ENCODE measurements at regions not wholly inside any gene's neighbourhood (a gene's known extent, or its start where the extent isn't known, plus 50 kb on each side); places are given as distances from the start of the nearest gene placed in this dataset.

- H3K27me3 ChIP-seq (ENCODE audit: control insufficient read depth in 2 of 2, insufficient read depth in 2 of 2, low read length in 2 of 2) = no peaks in the 10 kb centered on the region
- H3K9me3 ChIP-seq (ENCODE audit: control insufficient read depth in 2 of 2, low read length in 2 of 2) = no peaks in the 10 kb centered on the region
- no peaks in the 10 kb centered on the region for H3K36me3 ChIP-seq (ENCODE audit: control insufficient read depth in 2 of 2, insufficient read depth in 2 of 2, low read length in 2 of 2)
- H3K27ac ChIP-seq (ENCODE audit: low read depth in 2 of 2, low read length in 2 of 2) = no peak overlapping the region
- no peak overlapping the region for H3K9ac ChIP-seq (ENCODE audit: low read depth in 1 of 2, low read length in 2 of 2)
- no peaks in the 10 kb centered on the region for H3K4me1 ChIP-seq (ENCODE audit: control insufficient read depth in 2 of 2, insufficient read depth in 2 of 2, low read length in 2 of 2)
- no peak overlapping the region for H3K4me3 ChIP-seq (ENCODE audit: low read length in 2 of 2)
Measured at GRCh38 chr2:122164964-122165363, 409.5 kb downstream of the TSN start.

GRCh38 chr2:122166820-122167219 is 411.4 kb downstream of the TSN start:
- H3K27me3 ChIP-seq (ENCODE audit: control insufficient read depth in 2 of 2, insufficient read depth in 2 of 2, low read length in 2 of 2) = no peaks in the 10 kb centered on the region
- H3K9ac ChIP-seq (ENCODE audit: low read depth in 1 of 2, low read length in 2 of 2) = no peak overlapping the region
- no peak overlapping the region for H3K27ac ChIP-seq (ENCODE audit: low read depth in 2 of 2, low read length in 2 of 2)
- H3K4me1 ChIP-seq (ENCODE audit: control insufficient read depth in 2 of 2, insufficient read depth in 2 of 2, low read length in 2 of 2) = no peaks in the 10 kb centered on the region
- H3K9me3 ChIP-seq (ENCODE audit: control insufficient read depth in 2 of 2, low read length in 2 of 2) = no peaks in the 10 kb centered on the region
- H3K4me3 ChIP-seq (ENCODE audit: low read length in 2 of 2) = no peak overlapping the region
- H3K36me3 ChIP-seq (ENCODE audit: control insufficient read depth in 2 of 2, insufficient read depth in 2 of 2, low read length in 2 of 2) = no peaks in the 10 kb centered on the region

GRCh38 chr2:122167515-122167914 is 412.1 kb downstream of the TSN start:
- no peaks in the 10 kb centered on the region for H3K27me3 ChIP-seq (ENCODE audit: control insufficient read depth in 2 of 2, insufficient read depth in 2 of 2, low read length in 2 of 2)
- H3K9me3 ChIP-seq (ENCODE audit: control insufficient read depth in 2 of 2, low read length in 2 of 2) = no peaks in the 10 kb centered on the region
- H3K9ac ChIP-seq (ENCODE audit: low read depth in 1 of 2, low read length in 2 of 2) = no peak overlapping the region
- H3K36me3 ChIP-seq (ENCODE audit: control insufficient read depth in 2 of 2, insufficient read depth in 2 of 2, low read length in 2 of 2) = no peaks in the 10 kb centered on the region
- no peaks in the 10 kb centered on the region for H3K4me1 ChIP-seq (ENCODE audit: control insufficient read depth in 2 of 2, insufficient read depth in 2 of 2, low read length in 2 of 2)
- H3K4me3 ChIP-seq (ENCODE audit: low read length in 2 of 2) = no peak overlapping the region
- no peak overlapping the region for H3K27ac ChIP-seq (ENCODE audit: low read depth in 2 of 2, low read length in 2 of 2)

GRCh38 chr2:122168799-122169198 is 413.3 kb downstream of the TSN start:
- no peaks in the 10 kb centered on the region for H3K27me3 ChIP-seq (ENCODE audit: control insufficient read depth in 2 of 2, insufficient read depth in 2 of 2, low read length in 2 of 2)

GRCh38 chr2:122172812-122173211 is 417.4 kb downstream of the TSN start:
- no peak overlapping the region for H3K27ac ChIP-seq (ENCODE audit: low read depth in 2 of 2, low read length in 2 of 2)
- H3K27me3 ChIP-seq (ENCODE audit: control insufficient read depth in 2 of 2, insufficient read depth in 2 of 2, low read length in 2 of 2) = no peaks in the 10 kb centered on the region
- no peaks in the 10 kb centered on the region for H3K36me3 ChIP-seq (ENCODE audit: control insufficient read depth in 2 of 2, insufficient read depth in 2 of 2, low read length in 2 of 2)
- H3K4me3 ChIP-seq (ENCODE audit: low read length in 2 of 2) = no peak overlapping the region
- no peaks in the 10 kb centered on the region for H3K9me3 ChIP-seq (ENCODE audit: control insufficient read depth in 2 of 2, low read length in 2 of 2)
- no peaks in the 10 kb centered on the region for H3K4me1 ChIP-seq (ENCODE audit: control insufficient read depth in 2 of 2, insufficient read depth in 2 of 2, low read length in 2 of 2)
- H3K9ac ChIP-seq (ENCODE audit: low read depth in 1 of 2, low read length in 2 of 2) = no peak overlapping the region

More at GRCh38 chr2:122168799-122169198, 413.3 kb downstream of the TSN start:
- Histone ChIP-seq H3K9ac (ENCODE audit: low read depth in 1 of 2, low read length in 2 of 2) (no peak overlapping the region), H3K9me3 (ENCODE audit: control insufficient read depth in 2 of 2, low read length in 2 of 2) (no peaks in the 10 kb centered on the region), H3K4me1 (ENCODE audit: control insufficient read depth in 2 of 2, insufficient read depth in 2 of 2, low read length in 2 of 2) (no peaks in the 10 kb centered on the region), H3K4me3 (ENCODE audit: low read length in 2 of 2) (no peak overlapping the region), H3K27ac (ENCODE audit: low read depth in 2 of 2, low read length in 2 of 2) (no peak overlapping the region), H3K36me3 (ENCODE audit: control insufficient read depth in 2 of 2, insufficient read depth in 2 of 2, low read length in 2 of 2) (no peaks in the 10 kb centered on the region)

GRCh38 chr2:122174061-122174460 is 418.6 kb downstream of the TSN start:
- Histone ChIP-seq H3K9me3 (ENCODE audit: control insufficient read depth in 2 of 2, low read length in 2 of 2) (no peaks in the 10 kb centered on the region), H3K27me3 (ENCODE audit: control insufficient read depth in 2 of 2, insufficient read depth in 2 of 2, low read length in 2 of 2) (no peaks in the 10 kb centered on the region), H3K4me3 (ENCODE audit: low read length in 2 of 2) (no peak overlapping the region), H3K36me3 (ENCODE audit: control insufficient read depth in 2 of 2, insufficient read depth in 2 of 2, low read length in 2 of 2) (no peaks in the 10 kb centered on the region), H3K27ac (ENCODE audit: low read depth in 2 of 2, low read length in 2 of 2) (no peak overlapping the region), H3K4me1 (ENCODE audit: control insufficient read depth in 2 of 2, insufficient read depth in 2 of 2, low read length in 2 of 2) (no peaks in the 10 kb centered on the region), H3K9ac (ENCODE audit: low read depth in 1 of 2, low read length in 2 of 2) (no peak overlapping the region)

GRCh38 chr2:122179492-122180165 is 424.2 kb downstream of the TSN start:
- H3K27me3 ChIP-seq (ENCODE audit: control insufficient read depth in 2 of 2, insufficient read depth in 2 of 2, low read length in 2 of 2) = no peaks in the 10 kb centered on the region
- H3K27ac ChIP-seq (ENCODE audit: low read depth in 2 of 2, low read length in 2 of 2) = no peak overlapping the region
- no peak overlapping the region for H3K9ac ChIP-seq (ENCODE audit: low read depth in 1 of 2, low read length in 2 of 2)
- no peaks in the 10 kb centered on the region for H3K36me3 ChIP-seq (ENCODE audit: control insufficient read depth in 2 of 2, insufficient read depth in 2 of 2, low read length in 2 of 2)
- no peaks in the 10 kb centered on the region for H3K9me3 ChIP-seq (ENCODE audit: control insufficient read depth in 2 of 2, low read length in 2 of 2)
- H3K4me3 ChIP-seq (ENCODE audit: low read length in 2 of 2) = no peak overlapping the region
- H3K4me1 ChIP-seq (ENCODE audit: control insufficient read depth in 2 of 2, insufficient read depth in 2 of 2, low read length in 2 of 2) = no peaks in the 10 kb centered on the region

GRCh38 chr2:122180972-122181371 is 425.5 kb downstream of the TSN start:
- Histone ChIP-seq H3K27me3 (ENCODE audit: control insufficient read depth in 2 of 2, insufficient read depth in 2 of 2, low read length in 2 of 2) (no peaks in the 10 kb centered on the region), H3K27ac (ENCODE audit: low read depth in 2 of 2, low read length in 2 of 2) (no peak overlapping the region)

GRCh38 chr2:122182616-122183355 is 427.3 kb downstream of the TSN start:
- Histone ChIP-seq H3K4me3 (ENCODE audit: low read length in 2 of 2) (no peak overlapping the region), H3K27ac (ENCODE audit: low read depth in 2 of 2, low read length in 2 of 2) (no peak overlapping the region), H3K9ac (ENCODE audit: low read depth in 1 of 2, low read length in 2 of 2) (no peak overlapping the region), H3K9me3 (ENCODE audit: control insufficient read depth in 2 of 2, low read length in 2 of 2) (no peaks in the 10 kb centered on the region), H3K27me3 (ENCODE audit: control insufficient read depth in 2 of 2, insufficient read depth in 2 of 2, low read length in 2 of 2) (no peaks in the 10 kb centered on the region), H3K36me3 (ENCODE audit: control insufficient read depth in 2 of 2, insufficient read depth in 2 of 2, low read length in 2 of 2) (no peaks in the 10 kb centered on the region), H3K4me1 (ENCODE audit: control insufficient read depth in 2 of 2, insufficient read depth in 2 of 2, low read length in 2 of 2) (no peaks in the 10 kb centered on the region)

More at GRCh38 chr2:122180972-122181371, 425.5 kb downstream of the TSN start:
- Histone ChIP-seq H3K9me3 (ENCODE audit: control insufficient read depth in 2 of 2, low read length in 2 of 2) (no peaks in the 10 kb centered on the region), H3K4me1 (ENCODE audit: control insufficient read depth in 2 of 2, insufficient read depth in 2 of 2, low read length in 2 of 2) (no peaks in the 10 kb centered on the region), H3K36me3 (ENCODE audit: control insufficient read depth in 2 of 2, insufficient read depth in 2 of 2, low read length in 2 of 2) (no peaks in the 10 kb centered on the region), H3K4me3 (ENCODE audit: low read length in 2 of 2) (no peak overlapping the region), H3K9ac (ENCODE audit: low read depth in 1 of 2, low read length in 2 of 2) (no peak overlapping the region)

GRCh38 chr2:122183890-122184289 is 428.4 kb downstream of the TSN start:
- H3K27me3 ChIP-seq (ENCODE audit: control insufficient read depth in 2 of 2, insufficient read depth in 2 of 2, low read length in 2 of 2) = no peaks in the 10 kb centered on the region
- H3K9ac ChIP-seq (ENCODE audit: low read depth in 1 of 2, low read length in 2 of 2) = no peak overlapping the region
- no peaks in the 10 kb centered on the region for H3K4me1 ChIP-seq (ENCODE audit: control insufficient read depth in 2 of 2, insufficient read depth in 2 of 2, low read length in 2 of 2)
- H3K4me3 ChIP-seq (ENCODE audit: low read length in 2 of 2) = no peak overlapping the region
- no peaks in the 10 kb centered on the region for H3K9me3 ChIP-seq (ENCODE audit: control insufficient read depth in 2 of 2, low read length in 2 of 2)
- H3K27ac ChIP-seq (ENCODE audit: low read depth in 2 of 2, low read length in 2 of 2) = no peak overlapping the region
- no peaks in the 10 kb centered on the region for H3K36me3 ChIP-seq (ENCODE audit: control insufficient read depth in 2 of 2, insufficient read depth in 2 of 2, low read length in 2 of 2)
